WTC11 (cell line): ENCODE measurements at regions not wholly inside any gene's neighbourhood (a gene's known extent, or its start where the extent isn't known, plus 50 kb on each side); places are given as distances from the start of the nearest gene placed in this dataset.

ENCODE experiments used
- ATAC-seq: fragments of 200-7000 bp; cut with Tn5 transposase; 2 replicates; pipeline ENCODE4 v1.10.0; 2021; ENCODE audit warnings: mild to moderate bottlenecking, moderate library complexity
- CTCF ChIA-PET: fragments of 300-600 bp; sonication (Branson Sonifier 250); formaldehyde crosslinking; loops from one replicate; lab custom pipeline; 2021; ENCODE audit warnings: antibody characterized with exemption; lab: Charles Lee
- POLR2A ChIA-PET: fragments of 350-600 bp; sonication (Branson Sonifier 250); formaldehyde crosslinking; loops from one replicate; lab custom pipeline; 2021; ENCODE audit warnings: antibody characterized with exemption; lab: Charles Lee
- DNase-seq: peaks from one replicate; pipeline ENCODE4 v3.0.0; 2021; ENCODE audit warnings: low spot score
- H3K27ac Mint-ChIP-seq: 2 replicates; pipeline ENCODE4 v1.8.0; 2021; ENCODE audit warnings: mixed read lengths
- H3K27me3 Mint-ChIP-seq: 2 replicates; pipeline ENCODE4 v1.8.0; 2021; ENCODE audit warnings: low read depth, mild to moderate bottlenecking, moderate library complexity, mixed read lengths
- H3K36me3 Mint-ChIP-seq: 2 replicates; pipeline ENCODE4 v1.8.0; 2021; ENCODE audit warnings: mixed read lengths
- H3K4me1 Mint-ChIP-seq: 2 replicates; pipeline ENCODE4 v1.8.0; 2022; ENCODE audit warnings: mixed read lengths
- H3K4me3 Mint-ChIP-seq: 2 replicates; pipeline ENCODE4 v1.8.0; 2021; ENCODE audit warnings: mild to moderate bottlenecking, moderate library complexity, mixed read lengths
- H3K9me3 Mint-ChIP-seq: 2 replicates; pipeline ENCODE4 v1.8.0; 2021; ENCODE audit warnings: mixed read lengths
- ARID4B ChIP-seq: sonication (generic); formaldehyde crosslinking; IDR thresholded peaks from 2 replicates; pipeline ENCODE4 v1.8.0; 2023; ENCODE audit warnings: missing genetic modification reagents, mild to moderate bottlenecking, borderline replicate concordance
- ATF3 ChIP-seq: sonication (generic); formaldehyde crosslinking; conservative IDR thresholded peaks from 2 replicates; pipeline ENCODE4 v1.8.1; 2022; ENCODE audit warnings: mild to moderate bottlenecking, missing genetic modification reagents
- ATF6 ChIP-seq: sonication (generic); formaldehyde crosslinking; IDR thresholded peaks from 2 replicates; pipeline ENCODE4 v1.8.1; 2023; ENCODE audit warnings: mild to moderate bottlenecking, missing genetic modification reagents
- CREM ChIP-seq: sonication (generic); formaldehyde crosslinking; IDR thresholded peaks from 2 replicates; pipeline ENCODE4 v1.8.1; 2022; ENCODE audit warnings: mild to moderate bottlenecking, missing genetic modification reagents, moderate library complexity
- CTCF ChIP-seq: fragments of 200-600 bp; IDR thresholded peaks from 2 replicates; pipeline ENCODE4 v1.8.0; 2022; ENCODE audit warnings: antibody characterized with exemption
- E2F1 ChIP-seq: sonication (generic); formaldehyde crosslinking; IDR thresholded peaks from 2 replicates; pipeline ENCODE4 v1.8.0; 2022; ENCODE audit warnings: mild to moderate bottlenecking, missing genetic modification reagents
- E2F4 ChIP-seq: sonication (generic); formaldehyde crosslinking; IDR thresholded peaks from 2 replicates; pipeline ENCODE4 v1.8.1; 2022; ENCODE audit warnings: low read depth, mild to moderate bottlenecking, moderate library complexity, missing genetic modification reagents, borderline replicate concordance
- ELF4 ChIP-seq: sonication (generic); formaldehyde crosslinking; IDR thresholded peaks from 2 replicates; pipeline ENCODE4 v1.8.1; 2022; ENCODE audit warnings: low read depth, mild to moderate bottlenecking, moderate library complexity, missing genetic modification reagents
- ESRRA ChIP-seq: sonication (generic); formaldehyde crosslinking; IDR thresholded peaks from 2 replicates; pipeline ENCODE4 v1.8.1; 2022; ENCODE audit warnings: mild to moderate bottlenecking, missing genetic modification reagents, borderline replicate concordance
- GRHL2 ChIP-seq: fragments of 250-450 bp; sonication (Bioruptor Pico); IDR thresholded peaks from 2 replicates; pipeline ENCODE4 v1.8.0; 2022; ENCODE audit warnings: mild to moderate bottlenecking, moderate library complexity; ENCODE audit not compliant: insufficient replicate concordance, severe bottlenecking
- HMGA2 ChIP-seq: fragments of 250-450 bp; sonication (Bioruptor Pico); IDR thresholded peaks from 2 replicates; pipeline ENCODE4 v1.4.0; 2021; ENCODE audit warnings: mild to moderate bottlenecking, moderate library complexity
- JAZF1 ChIP-seq: fragments of 250-450 bp; sonication (Bioruptor Pico); IDR thresholded peaks from 2 replicates; pipeline ENCODE4 v1.9.0; 2021; ENCODE audit warnings: moderate library complexity, mild to moderate bottlenecking, inconsistent platforms
- JUN ChIP-seq: sonication (generic); formaldehyde crosslinking; IDR thresholded peaks from 2 replicates; pipeline ENCODE4 v1.8.0; 2023; ENCODE audit warnings: mild to moderate bottlenecking, missing genetic modification reagents
- NFE2L1 ChIP-seq: sonication (generic); formaldehyde crosslinking; IDR thresholded peaks from 2 replicates; pipeline ENCODE4 v1.8.1; 2023; ENCODE audit warnings: missing genetic modification reagents
- NFYB ChIP-seq: sonication (generic); formaldehyde crosslinking; conservative IDR thresholded peaks from 2 replicates; pipeline ENCODE4 v1.8.0; 2022; ENCODE audit warnings: low read depth, missing genetic modification reagents
- NR2C2 ChIP-seq: sonication (generic); formaldehyde crosslinking; IDR thresholded peaks from 2 replicates; pipeline ENCODE4 v1.8.0; 2022; ENCODE audit warnings: mild to moderate bottlenecking, missing genetic modification reagents
- NR3C1 ChIP-seq: sonication (generic); formaldehyde crosslinking; conservative IDR thresholded peaks from 2 replicates; pipeline ENCODE4 v1.8.1; 2023; ENCODE audit warnings: low read depth, mild to moderate bottlenecking, missing genetic modification reagents
- PREB ChIP-seq: sonication (generic); formaldehyde crosslinking; IDR thresholded peaks from 2 replicates; pipeline ENCODE4 v1.8.1; 2022; ENCODE audit warnings: mild to moderate bottlenecking, missing genetic modification reagents, moderate library complexity, borderline replicate concordance
- RORB ChIP-seq: fragments of 250-450 bp; sonication (Bioruptor Pico); IDR thresholded peaks from 2 replicates; pipeline ENCODE4 v1.9.0; 2021; ENCODE audit warnings: mild to moderate bottlenecking
- SP1 ChIP-seq: sonication (generic); formaldehyde crosslinking; conservative IDR thresholded peaks from 2 replicates; pipeline ENCODE4 v1.8.1; 2022; ENCODE audit warnings: missing genetic modification reagents
- TEAD1 ChIP-seq: sonication (generic); formaldehyde crosslinking; IDR thresholded peaks from 2 replicates; pipeline ENCODE4 v1.8.0; 2022; ENCODE audit warnings: mild to moderate bottlenecking, missing genetic modification reagents
- USF2 ChIP-seq: sonication (generic); formaldehyde crosslinking; IDR thresholded peaks from 2 replicates; pipeline ENCODE4 v1.8.1; 2023; ENCODE audit warnings: mild to moderate bottlenecking, missing genetic modification reagents, moderate library complexity
- ZNF219 ChIP-seq: sonication (generic); formaldehyde crosslinking; IDR thresholded peaks from 2 replicates; pipeline ENCODE4 v1.8.0; 2023; ENCODE audit warnings: missing genetic modification reagents, mild to moderate bottlenecking, borderline replicate concordance
- ZNF263 ChIP-seq: sonication (generic); formaldehyde crosslinking; IDR thresholded peaks from 2 replicates; pipeline ENCODE4 v1.8.1; 2022; ENCODE audit warnings: low read depth, mild to moderate bottlenecking, moderate library complexity, missing genetic modification reagents
- ZNF423 ChIP-seq: fragments of 250-450 bp; sonication (Bioruptor Pico); IDR thresholded peaks from 2 replicates; pipeline ENCODE4 v2.1.2; 2022; ENCODE audit warnings: mild to moderate bottlenecking, moderate library complexity

GRCh38 chr4:41483771-41484170 lies 54.2 kb upstream of the LIMCH1 start:
- no peaks in the 10 kb centered on the region for H3K36me3 Mint-ChIP-seq
- no peaks in the 10 kb centered on the region for H3K27me3 Mint-ChIP-seq
- ChIA-PET CTCF (no interaction called here), POLR2A (no interaction called here)
- no peaks in the 10 kb centered on the region for H3K4me1 Mint-ChIP-seq
- DNase-seq (no peak), ATAC-seq (no peak)
- H3K9me3 Mint-ChIP-seq, result no peaks in the 10 kb centered on the region
- H3K27ac Mint-ChIP-seq, result no peak overlapping the region
- H3K4me3 Mint-ChIP-seq, result no peak overlapping the region
- no peak for TF ChIP-seq ZNF423 (CRISPR knock-in tag)
- no peak for TF ChIP-seq ZNF263 (CRISPR knock-in tag)
- no peak for TF ChIP-seq SP1 (CRISPR knock-in tag)
- no peak for TF ChIP-seq CTCF
- no peak for TF ChIP-seq JAZF1 (CRISPR knock-in tag)
- no peak for TF ChIP-seq NFE2L1 (CRISPR knock-in tag)
- no peak for TF ChIP-seq RORB (CRISPR knock-in tag)
- no peak for TF ChIP-seq ESRRA
- TF ChIP-seq ATF6 (CRISPR knock-in tag), result no peak
- TF ChIP-seq E2F4 (CRISPR knock-in tag), result no peak
- TF ChIP-seq GRHL2, result no peak
- no peak for TF ChIP-seq HMGA2
- no peak for TF ChIP-seq CREM (CRISPR knock-in tag)
- TF ChIP-seq ZNF219 (CRISPR knock-in tag), result no peak
- TF ChIP-seq NR2C2 (CRISPR knock-in tag), result no peak
- TF ChIP-seq USF2 (CRISPR knock-in tag), result no peak
- TF ChIP-seq JUN, result no peak
- no peak for TF ChIP-seq NFYB (CRISPR knock-in tag)
- no peak for TF ChIP-seq PREB (CRISPR knock-in tag)
- no peak for TF ChIP-seq ELF4 (CRISPR knock-in tag)

- Mint-ChIP-seq H3K4me1 (no peaks in the 10 kb centered on the region), H3K4me3 (no peak overlapping the region), H3K27ac (no peak overlapping the region), H3K9me3 (no peaks in the 10 kb centered on the region), H3K36me3 (no peaks in the 10 kb centered on the region), H3K27me3 (no peaks in the 10 kb centered on the region)
- ATAC-seq, result no peak
- POLR2A ChIA-PET, result no interaction called here
- CTCF ChIA-PET, result no interaction called here
- no peak for DNase-seq
- TF ChIP-seq E2F1 (CRISPR knock-in tag) (no peak), ARID4B (CRISPR knock-in tag) (no peak), NR3C1 (no peak), TEAD1 (CRISPR knock-in tag) (no peak), ATF3 (CRISPR knock-in tag) (no peak)
Observed at GRCh38 chr4:41485041-41485440, 52.9 kb upstream of the LIMCH1 start.
